ENCODE measurements at regions not wholly inside any gene's neighbourhood (a gene's known extent, or its start where the extent isn't known, plus 50 kb on each side); places are given as distances from the start of the nearest gene placed in this dataset.

DNA sequence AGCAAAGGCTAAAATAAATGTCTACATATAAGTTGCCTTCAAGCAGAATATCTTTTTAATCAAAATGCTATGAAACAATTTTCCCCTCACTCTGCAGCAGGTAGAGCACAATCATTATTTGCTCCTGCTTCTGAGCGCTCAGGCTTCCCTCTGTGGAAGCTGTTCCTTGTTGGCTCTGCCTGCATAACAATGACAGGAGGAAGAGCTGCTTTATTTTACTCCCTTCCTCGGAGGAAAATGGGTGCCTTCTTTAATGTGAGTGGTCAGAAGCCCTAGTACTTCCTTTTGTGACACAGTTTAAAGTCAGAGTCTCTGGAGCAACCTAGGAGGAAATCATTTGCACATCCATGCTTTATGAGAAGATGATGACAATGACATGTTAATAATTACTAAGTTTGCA is 492.1 kb downstream of the CDH8 start:
- TF ChIP-seq POLR2A (IDR thresholded peaks at IDR 0.05) = no peak
- TF ChIP-seq, protein P1, sequence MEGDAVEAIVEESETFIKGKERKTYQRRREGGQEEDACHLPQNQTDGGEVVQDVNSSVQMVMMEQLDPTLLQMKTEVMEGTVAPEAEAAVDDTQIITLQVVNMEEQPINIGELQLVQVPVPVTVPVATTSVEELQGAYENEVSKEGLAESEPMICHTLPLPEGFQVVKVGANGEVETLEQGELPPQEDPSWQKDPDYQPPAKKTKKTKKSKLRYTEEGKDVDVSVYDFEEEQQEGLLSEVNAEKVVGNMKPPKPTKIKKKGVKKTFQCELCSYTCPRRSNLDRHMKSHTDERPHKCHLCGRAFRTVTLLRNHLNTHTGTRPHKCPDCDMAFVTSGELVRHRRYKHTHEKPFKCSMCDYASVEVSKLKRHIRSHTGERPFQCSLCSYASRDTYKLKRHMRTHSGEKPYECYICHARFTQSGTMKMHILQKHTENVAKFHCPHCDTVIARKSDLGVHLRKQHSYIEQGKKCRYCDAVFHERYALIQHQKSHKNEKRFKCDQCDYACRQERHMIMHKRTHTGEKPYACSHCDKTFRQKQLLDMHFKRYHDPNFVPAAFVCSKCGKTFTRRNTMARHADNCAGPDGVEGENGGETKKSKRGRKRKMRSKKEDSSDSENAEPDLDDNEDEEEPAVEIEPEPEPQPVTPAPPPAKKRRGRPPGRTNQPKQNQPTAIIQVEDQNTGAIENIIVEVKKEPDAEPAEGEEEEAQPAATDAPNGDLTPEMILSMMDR (IDR thresholded peaks at IDR 0.05) = no peak

Measured in uterus (tissue), 2 donors.